ENCODE measurements at regions not wholly inside any gene's neighbourhood (a gene's known extent, or its start where the extent isn't known, plus 50 kb on each side); places are given as distances from the start of the nearest gene placed in this dataset.

GRCh38 chr6:90887764-90888163, 300.9 kb upstream of the MAP3K7 start:
- Histone ChIP-seq H3T11ph (ENCODE audit: low read length) (no peak overlapping the region), H4K8ac (replicated peaks; ENCODE audit: insufficient read length, low read depth, low read length) (no peak overlapping the region), H2AK5ac (ENCODE audit: insufficient read length, low read length) (no peak overlapping the region), H2BK12ac (ENCODE audit: insufficient read length, low read depth, low read length) (no peak overlapping the region), H3K27me3 (ENCODE audit: insufficient read depth, low read length) (no peaks in the 10 kb centered on the region), H2BK20ac (ENCODE audit: low read depth, low read length, poor library complexity, severe bottlenecking) (no peak overlapping the region), H2BK120ac (ENCODE audit: low read depth, low read length, poor library complexity, severe bottlenecking) (no peak overlapping the region), H3K4me2 (ENCODE audit: insufficient read depth, insufficient read length, low read length) (no peak overlapping the region), H4K20me1 (ENCODE audit: control insufficient read depth, insufficient read depth, insufficient read length) (no peaks in the 10 kb centered on the region), H3K18ac (ENCODE audit: insufficient read length, low read depth, low read length) (no peak overlapping the region), H3K9ac (ENCODE audit: extremely low read depth, insufficient read length, low read length) (no peak overlapping the region), H3K4ac (ENCODE audit: low read depth, low read length) (no peak overlapping the region), H3K79me1 (ENCODE audit: insufficient read depth, low read depth, low read length, poor library complexity, severe bottlenecking) (no peaks in the 10 kb centered on the region), H2AFZ (ENCODE audit: low read length) (no peak overlapping the region), H2BK5ac (ENCODE audit: insufficient read length, low read length) (no peak overlapping the region), H3K23ac (ENCODE audit: insufficient read length, low read depth, low read length) (no peak overlapping the region), H3K79me2 (ENCODE audit: insufficient read depth, low read length) (no peaks in the 10 kb centered on the region), H3K9me3 (ENCODE audit: control insufficient read depth, low read depth, low read length) (no peaks in the 10 kb centered on the region), H3K14ac (ENCODE audit: insufficient read depth, low read length) (no peak overlapping the region), H2BK15ac (ENCODE audit: low read depth, low read length) (no peak overlapping the region), H3K27ac (ENCODE audit: insufficient read length, low read depth, low read length) (no peak overlapping the region), H3K4me1 (ENCODE audit: insufficient read depth, low read length) (no peaks in the 10 kb centered on the region; the same call in 1 of the 2 replicates), H4K91ac (ENCODE audit: insufficient read length, low read depth, low read length) (no peak overlapping the region), H3K23me2 (ENCODE audit: insufficient read length, low read depth, low read length, poor library complexity, severe bottlenecking) (no peaks in the 10 kb centered on the region), H3K56ac (ENCODE audit: insufficient read length, low read depth, low read length) (no peak overlapping the region), H4K5ac (ENCODE audit: insufficient read length, low read depth, low read length) (no peak overlapping the region)
- H3K4me1 Mint-ChIP-seq: peaks cover 25 to 28% of the 10 kb centered on the region in 2 experiments
- no peak overlapping the region for H3K4me3 Mint-ChIP-seq
- H3K36me3 Mint-ChIP-seq (ENCODE audit: insufficient read depth in 1 of 3, low read depth in 3 of 3): peaks cover 10 to 21% (median 15%) of the 10 kb centered on the region in 3 experiments
- no peak for TF ChIP-seq CTCF (conservative IDR thresholded peaks at IDR 0.05)
- no peak for DNase-seq
- H3K9me3 Mint-ChIP-seq: peaks cover 15 to 16% of the 10 kb centered on the region in 2 experiments
- H3K27ac Mint-ChIP-seq: no peak overlapping the region
- H3K27me3 Mint-ChIP-seq (ENCODE audit: low read depth): peaks cover 19% of the 10 kb centered on the region

Measured in H9 (cell line).